Liver (tissue), 8 donors: ENCODE measurements at regions not wholly inside any gene's neighbourhood (a gene's known extent, or its start where the extent isn't known, plus 50 kb on each side); places are given as distances from the start of the nearest gene placed in this dataset.

ENCODE experiments used
- DNase-seq: peaks from one replicate; pipeline ENCODE4 v3.0.0-alpha.2; 2017; ENCODE audit warnings: low spot score
- H3K27ac ChIP-seq, 2 donors: one replicate each; pipeline ENCODE4 v1.7.0; 2013; ENCODE audit warnings: inconsistent platforms in 2 of 2, low read length in 2 of 2, control low read depth in 1 of 2, low read depth in 1 of 2, mild to moderate bottlenecking in 1 of 2
- H3K27me3 ChIP-seq, 4 donors: one replicate each; pipeline versions ENCODE4 v1.6.1 to v1.7.0; 2013; ENCODE audit warnings: low read length in 3 of 4, inconsistent platforms in 1 of 4, mild to moderate bottlenecking in 1 of 4, moderate library complexity in 1 of 4; ENCODE audit not compliant: control insufficient read depth in 4 of 4, insufficient read depth in 4 of 4
- H3K36me3 ChIP-seq, 4 donors: one replicate each; pipeline versions ENCODE4 v1.6.1 to v1.7.0; 2013; ENCODE audit warnings: low read length in 3 of 4, mild to moderate bottlenecking in 3 of 4, low read depth in 1 of 4, moderate library complexity in 1 of 4; ENCODE audit not compliant: control insufficient read depth in 4 of 4, insufficient read depth in 3 of 4
- H3K4me1 ChIP-seq, 4 donors: one replicate each; pipeline versions ENCODE4 v1.6.1 to v1.7.0; 2013; ENCODE audit warnings: low read length in 3 of 4, mild to moderate bottlenecking in 3 of 4, moderate library complexity in 1 of 4; ENCODE audit not compliant: control insufficient read depth in 4 of 4, insufficient read depth in 4 of 4
- H3K4me3 ChIP-seq, 3 donors: one replicate each; pipeline versions ENCODE4 v1.6.1 to v1.7.0; 2013; ENCODE audit warnings: low read length in 3 of 3, control low read depth in 1 of 3, low read depth in 1 of 3, mild to moderate bottlenecking in 1 of 3
- H3K9ac ChIP-seq, 2 donors: one replicate each; pipeline ENCODE4 v1.7.0; 2013; ENCODE audit warnings: low read length in 2 of 2, mild to moderate bottlenecking in 2 of 2, moderate library complexity in 2 of 2, control low read depth in 1 of 2, low read depth in 1 of 2
- H3K9me3 ChIP-seq, 4 donors: one replicate each; pipeline versions ENCODE4 v1.6.1 to v1.7.0; 2013; ENCODE audit warnings: low read length in 3 of 4; ENCODE audit not compliant: control insufficient read depth in 4 of 4
- ATF3 ChIP-seq: IDR thresholded peaks from 2 replicates; pipeline ENCODE4 v1.6.1; 2016; ENCODE audit warnings: antibody characterized with exemption
- EGR1 ChIP-seq, 2 donors: IDR thresholded peaks; 2 replicates each; pipeline ENCODE4 v1.6.1; 2016 to 2018; ENCODE audit warnings: antibody characterized with exemption in 2 of 2, low read depth in 2 of 2
- FOXA1 ChIP-seq: IDR thresholded peaks from 2 replicates; pipeline ENCODE4 v1.6.1; 2016; ENCODE audit warnings: antibody characterized with exemption
- FOXA2 ChIP-seq: IDR thresholded peaks from 2 replicates; pipeline ENCODE4 v1.6.1; 2016; ENCODE audit warnings: antibody characterized with exemption
- GABPA ChIP-seq, 2 donors: IDR thresholded peaks in 1 of 2; conservative IDR thresholded peaks in 1 of 2; 2 replicates each; pipeline ENCODE4 v1.6.1; 2016; ENCODE audit warnings: antibody characterized with exemption in 2 of 2, mild to moderate bottlenecking in 1 of 2, moderate library complexity in 1 of 2
- HNF4A ChIP-seq, 2 donors: conservative IDR thresholded peaks; 2 replicates each; pipeline ENCODE4 v1.6.1; 2016; ENCODE audit warnings: antibody characterized with exemption in 2 of 2, mild to moderate bottlenecking in 2 of 2
- HNF4G ChIP-seq: IDR thresholded peaks from 2 replicates; pipeline ENCODE4 v1.6.1; 2016; ENCODE audit warnings: antibody characterized with exemption
- JUND ChIP-seq, 2 donors: IDR thresholded peaks; 2 replicates each; pipeline ENCODE4 v1.6.1; 2016; ENCODE audit warnings: antibody characterized with exemption in 2 of 2
- NR2F2 ChIP-seq: IDR thresholded peaks from 2 replicates; pipeline ENCODE4 v1.6.1; 2016; ENCODE audit warnings: antibody characterized with exemption
- RAD21 ChIP-seq, 2 donors: IDR thresholded peaks; 2 replicates each; pipeline ENCODE4 v1.6.1; 2016; ENCODE audit warnings: antibody characterized with exemption in 2 of 2, mild to moderate bottlenecking in 2 of 2
- RXRA ChIP-seq, 2 donors: IDR thresholded peaks; 2 replicates each; pipeline ENCODE4 v1.6.1; 2017 to 2018; ENCODE audit warnings: antibody characterized with exemption in 2 of 2, mild to moderate bottlenecking in 1 of 2
- SP1 ChIP-seq: IDR thresholded peaks from 2 replicates; pipeline ENCODE4 v1.6.1; 2018; ENCODE audit warnings: antibody characterized with exemption, mild to moderate bottlenecking
- TAF1 ChIP-seq: conservative IDR thresholded peaks from 2 replicates; pipeline ENCODE4 v1.6.1; 2016; ENCODE audit warnings: antibody characterized with exemption, mild to moderate bottlenecking
- YY1 ChIP-seq: IDR thresholded peaks from 2 replicates; pipeline ENCODE4 v1.6.1; 2016; ENCODE audit warnings: antibody characterized with exemption, mild to moderate bottlenecking
- ZBTB33 ChIP-seq: IDR thresholded peaks from 2 replicates; pipeline ENCODE4 v1.6.1; 2016; ENCODE audit warnings: antibody characterized with exemption
- WGBS: extraction: QIAGEN DNeasy Blood & Tissue Kit; methylation state at CpG from one replicate; pipeline ENCODE4 v1.1.7; 2013; 5-methylcytosine and 5-hydroxymethylcytosine counted together
- TF ChIP-seq, protein P1 (sequence below): fragments of 150-350 bp; IDR thresholded peaks from 2 replicates; pipeline ENCODE4 v1.5.1; 2017; ENCODE audit warnings: improper control_type of control experiment, low read depth, low read length; ENCODE audit not compliant: missing input control
- TF ChIP-seq, protein P2 (sequence below): IDR thresholded peaks from 2 replicates; pipeline ENCODE4 v1.6.1; 2016; ENCODE audit warnings: antibody characterized with exemption
- TF ChIP-seq, protein P3 (sequence below): IDR thresholded peaks from 2 replicates; pipeline ENCODE4 v1.6.1; 2016; ENCODE audit warnings: antibody characterized with exemption, mild to moderate bottlenecking
- donor health status: healthy.
- donor health status: healthy.
- donor health status: healthy.
- donor health status: healthy.
- donor health status: healthy.

DNA sequence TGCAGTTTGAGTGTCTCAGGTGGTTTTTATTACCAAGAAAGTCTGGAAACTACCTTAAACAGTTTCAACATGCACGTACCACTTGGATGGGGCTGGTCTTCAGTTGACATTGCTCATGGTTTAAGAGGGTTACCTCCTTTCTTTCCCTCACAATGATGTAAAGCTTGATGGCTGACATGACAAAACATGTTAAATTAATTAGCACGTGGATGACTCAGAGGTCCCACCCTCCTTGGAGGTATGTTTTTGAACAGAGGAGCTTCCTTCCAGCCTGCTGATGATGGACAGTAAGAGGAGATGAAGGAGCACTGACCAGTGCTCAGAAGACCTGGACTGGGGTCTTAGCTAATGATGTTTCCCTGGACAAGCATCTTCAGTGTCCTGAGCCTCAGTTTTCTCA is 322.3 kb upstream of the PODXL start:
- H3K4me1 ChIP-seq = no peaks in the 10 kb centered on the region
- TF ChIP-seq ZBTB33 (no peak), ATF3 (no peak), YY1 (no peak), FOXA2 (no peak), EGR1 (IDR thresholded peaks at IDR 0.05; ENCODE audit: low read depth in 2 of 2) (no peak), GABPA (IDR thresholded peaks at IDR 0.05 in 1 of 2, conservative IDR thresholded peaks at IDR 0.05 in 1 of 2) (no peak), HNF4G (no peak), JUND (IDR thresholded peaks at IDR 0.05) (no peak), TAF1 (no peak), RXRA (IDR thresholded peaks at IDR 0.05) (no peak), HNF4A (conservative IDR thresholded peaks at IDR 0.05) (no peak)
- TF ChIP-seq, protein P1, sequence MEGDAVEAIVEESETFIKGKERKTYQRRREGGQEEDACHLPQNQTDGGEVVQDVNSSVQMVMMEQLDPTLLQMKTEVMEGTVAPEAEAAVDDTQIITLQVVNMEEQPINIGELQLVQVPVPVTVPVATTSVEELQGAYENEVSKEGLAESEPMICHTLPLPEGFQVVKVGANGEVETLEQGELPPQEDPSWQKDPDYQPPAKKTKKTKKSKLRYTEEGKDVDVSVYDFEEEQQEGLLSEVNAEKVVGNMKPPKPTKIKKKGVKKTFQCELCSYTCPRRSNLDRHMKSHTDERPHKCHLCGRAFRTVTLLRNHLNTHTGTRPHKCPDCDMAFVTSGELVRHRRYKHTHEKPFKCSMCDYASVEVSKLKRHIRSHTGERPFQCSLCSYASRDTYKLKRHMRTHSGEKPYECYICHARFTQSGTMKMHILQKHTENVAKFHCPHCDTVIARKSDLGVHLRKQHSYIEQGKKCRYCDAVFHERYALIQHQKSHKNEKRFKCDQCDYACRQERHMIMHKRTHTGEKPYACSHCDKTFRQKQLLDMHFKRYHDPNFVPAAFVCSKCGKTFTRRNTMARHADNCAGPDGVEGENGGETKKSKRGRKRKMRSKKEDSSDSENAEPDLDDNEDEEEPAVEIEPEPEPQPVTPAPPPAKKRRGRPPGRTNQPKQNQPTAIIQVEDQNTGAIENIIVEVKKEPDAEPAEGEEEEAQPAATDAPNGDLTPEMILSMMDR = no peak
- H3K27me3 ChIP-seq = no peaks in the 10 kb centered on the region
- no peaks in the 10 kb centered on the region for H3K36me3 ChIP-seq
- H3K9ac ChIP-seq = no peak overlapping the region
- 64% methylated on average over 2 of the region's 2 CpGs for WGBS
- H3K9me3 ChIP-seq = peaks cover 0 to 4% (median 0%) of the 10 kb centered on the region in 4 donors
- no peak overlapping the region for H3K4me3 ChIP-seq
- DNase-seq = no peak
- no peak overlapping the region for H3K27ac ChIP-seq

DNA sequence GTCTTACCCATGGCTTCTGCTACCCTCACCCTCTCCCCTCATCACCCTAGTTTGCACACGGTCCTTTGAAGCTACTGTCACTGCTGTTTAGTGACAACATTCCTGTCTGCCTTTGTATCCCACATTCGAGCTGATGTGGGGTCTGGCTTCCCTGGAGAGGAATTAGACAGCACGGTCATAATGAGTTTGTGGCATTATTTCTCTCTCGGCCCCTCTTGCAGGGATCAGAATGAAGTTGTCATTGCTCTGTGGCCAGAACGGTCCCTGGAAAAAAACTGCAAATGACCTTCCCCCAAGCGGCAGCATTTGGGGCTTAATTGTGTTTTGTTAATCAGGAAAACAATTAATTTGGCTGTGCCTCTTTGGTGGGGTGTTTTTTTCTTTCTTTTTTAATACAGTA is 317.2 kb upstream of the PODXL start:
- H3K4me3 ChIP-seq = no peak overlapping the region
- no peak overlapping the region for H3K9ac ChIP-seq
- 50% methylated on average over 6 of the region's 6 CpGs for WGBS
- TF ChIP-seq HNF4A (conservative IDR thresholded peaks at IDR 0.05) (no peak), ATF3 (no peak), EGR1 (IDR thresholded peaks at IDR 0.05; ENCODE audit: low read depth in 2 of 2) (no peak)
- no peaks in the 10 kb centered on the region for H3K27me3 ChIP-seq
- H3K4me1 ChIP-seq = no peaks in the 10 kb centered on the region
- H3K9me3 ChIP-seq = peaks cover 0 to 4% (median 0%) of the 10 kb centered on the region in 4 donors
- no peaks in the 10 kb centered on the region for H3K36me3 ChIP-seq
- no peak for DNase-seq
- H3K27ac ChIP-seq = no peak overlapping the region

DNA sequence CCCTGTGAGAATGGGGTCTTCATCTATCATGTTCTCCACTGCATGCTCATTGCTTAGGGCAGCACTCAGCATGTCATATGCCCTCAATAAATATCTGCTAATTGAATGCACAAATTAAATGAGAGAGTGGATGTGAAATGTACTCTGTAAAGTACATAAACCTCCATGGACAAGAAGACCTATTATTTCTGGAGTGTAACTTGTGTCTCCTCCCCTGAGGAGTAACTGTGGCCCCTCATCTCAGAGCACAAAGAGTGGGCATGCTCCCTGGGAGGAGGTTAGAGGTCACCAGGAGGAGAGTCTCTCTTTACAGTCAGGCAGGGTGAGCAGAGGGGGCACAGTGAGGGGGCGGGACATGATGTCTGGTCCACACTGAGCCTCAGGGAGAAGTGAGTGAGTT is 313.6 kb upstream of the PODXL start:
- Histone ChIP-seq H3K27me3 (peaks cover 0 to 2% (median 1%) of the 10 kb centered on the region in 4 donors), H3K9ac (no peak overlapping the region), H3K4me1 (no peaks in the 10 kb centered on the region), H3K36me3 (no peaks in the 10 kb centered on the region), H3K27ac (no peak overlapping the region), H3K4me3 (no peak overlapping the region), H3K9me3 (no peaks in the 10 kb centered on the region)
- 84% methylated on average over 1 of the region's 1 CpG for WGBS
- no peak for TF ChIP-seq NR2F2
- no peak for TF ChIP-seq FOXA2
- TF ChIP-seq, protein P2, sequence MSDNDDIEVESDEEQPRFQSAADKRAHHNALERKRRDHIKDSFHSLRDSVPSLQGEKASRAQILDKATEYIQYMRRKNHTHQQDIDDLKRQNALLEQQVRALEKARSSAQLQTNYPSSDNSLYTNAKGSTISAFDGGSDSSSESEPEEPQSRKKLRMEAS = no peak
- TF ChIP-seq RXRA (IDR thresholded peaks at IDR 0.05) = no peak
- no peak for TF ChIP-seq TAF1
- no peak for TF ChIP-seq SP1
- TF ChIP-seq YY1 = no peak
- no peak for TF ChIP-seq HNF4A (conservative IDR thresholded peaks at IDR 0.05)
- TF ChIP-seq JUND (IDR thresholded peaks at IDR 0.05) = no peak
- TF ChIP-seq GABPA (IDR thresholded peaks at IDR 0.05 in 1 of 2, conservative IDR thresholded peaks at IDR 0.05 in 1 of 2) = no peak
- no peak for TF ChIP-seq FOXA1
- no peak for TF ChIP-seq HNF4G
- TF ChIP-seq, protein P3, sequence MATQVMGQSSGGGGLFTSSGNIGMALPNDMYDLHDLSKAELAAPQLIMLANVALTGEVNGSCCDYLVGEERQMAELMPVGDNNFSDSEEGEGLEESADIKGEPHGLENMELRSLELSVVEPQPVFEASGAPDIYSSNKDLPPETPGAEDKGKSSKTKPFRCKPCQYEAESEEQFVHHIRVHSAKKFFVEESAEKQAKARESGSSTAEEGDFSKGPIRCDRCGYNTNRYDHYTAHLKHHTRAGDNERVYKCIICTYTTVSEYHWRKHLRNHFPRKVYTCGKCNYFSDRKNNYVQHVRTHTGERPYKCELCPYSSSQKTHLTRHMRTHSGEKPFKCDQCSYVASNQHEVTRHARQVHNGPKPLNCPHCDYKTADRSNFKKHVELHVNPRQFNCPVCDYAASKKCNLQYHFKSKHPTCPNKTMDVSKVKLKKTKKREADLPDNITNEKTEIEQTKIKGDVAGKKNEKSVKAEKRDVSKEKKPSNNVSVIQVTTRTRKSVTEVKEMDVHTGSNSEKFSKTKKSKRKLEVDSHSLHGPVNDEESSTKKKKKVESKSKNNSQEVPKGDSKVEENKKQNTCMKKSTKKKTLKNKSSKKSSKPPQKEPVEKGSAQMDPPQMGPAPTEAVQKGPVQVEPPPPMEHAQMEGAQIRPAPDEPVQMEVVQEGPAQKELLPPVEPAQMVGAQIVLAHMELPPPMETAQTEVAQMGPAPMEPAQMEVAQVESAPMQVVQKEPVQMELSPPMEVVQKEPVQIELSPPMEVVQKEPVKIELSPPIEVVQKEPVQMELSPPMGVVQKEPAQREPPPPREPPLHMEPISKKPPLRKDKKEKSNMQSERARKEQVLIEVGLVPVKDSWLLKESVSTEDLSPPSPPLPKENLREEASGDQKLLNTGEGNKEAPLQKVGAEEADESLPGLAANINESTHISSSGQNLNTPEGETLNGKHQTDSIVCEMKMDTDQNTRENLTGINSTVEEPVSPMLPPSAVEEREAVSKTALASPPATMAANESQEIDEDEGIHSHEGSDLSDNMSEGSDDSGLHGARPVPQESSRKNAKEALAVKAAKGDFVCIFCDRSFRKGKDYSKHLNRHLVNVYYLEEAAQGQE = no peak
- no peak for TF ChIP-seq RAD21 (IDR thresholded peaks at IDR 0.05)
- no peak for TF ChIP-seq ATF3
- DNase-seq = no peak
